ENCODE measurements at regions not wholly inside any gene's neighbourhood (a gene's known extent, or its start where the extent isn't known, plus 50 kb on each side); places are given as distances from the start of the nearest gene placed in this dataset.

- no peaks in the 10 kb centered on the region for H3K36me3 Mint-ChIP-seq (ENCODE audit: insufficient read depth)
- TF ChIP-seq CTCF (IDR thresholded peaks at IDR 0.05; ENCODE audit: unreplicated experiment): no peak
- no peaks in the 10 kb centered on the region for H3K4me1 Mint-ChIP-seq (ENCODE audit: low read depth)
- no peaks in the 10 kb centered on the region for H3K27me3 Mint-ChIP-seq
- no peaks in the 10 kb centered on the region for H3K9me3 Mint-ChIP-seq (ENCODE audit: low read depth)
- no peak overlapping the region for H3K27ac Mint-ChIP-seq
- H3K4me3 Mint-ChIP-seq (ENCODE audit: low read depth): no peak overlapping the region
- DNase-seq (ENCODE audit: low spot score, unreplicated experiment): no peak
Observed at GRCh38 chr7:10799475-10799874, 174.2 kb upstream of the PHF14 start.

- DNase-seq (ENCODE audit: low spot score, unreplicated experiment): no peak
- Mint-ChIP-seq H3K4me3 (ENCODE audit: low read depth) (no peak overlapping the region), H3K27me3 (no peaks in the 10 kb centered on the region), H3K4me1 (ENCODE audit: low read depth) (no peaks in the 10 kb centered on the region), H3K27ac (no peak overlapping the region), H3K9me3 (ENCODE audit: low read depth) (no peaks in the 10 kb centered on the region), H3K36me3 (ENCODE audit: insufficient read depth) (no peaks in the 10 kb centered on the region)
- no peak for TF ChIP-seq CTCF (IDR thresholded peaks at IDR 0.05; ENCODE audit: unreplicated experiment)
Observed at GRCh38 chr7:10802011-10802410, 171.7 kb upstream of the PHF14 start.

GRCh38 chr7:10802526-10802925 lies 171.1 kb upstream of the PHF14 start:
- H3K9me3 Mint-ChIP-seq (ENCODE audit: low read depth): no peaks in the 10 kb centered on the region
- H3K36me3 Mint-ChIP-seq (ENCODE audit: insufficient read depth): no peaks in the 10 kb centered on the region
- no peaks in the 10 kb centered on the region for H3K27me3 Mint-ChIP-seq
- no peak for TF ChIP-seq CTCF (IDR thresholded peaks at IDR 0.05; ENCODE audit: unreplicated experiment)
- H3K4me3 Mint-ChIP-seq (ENCODE audit: low read depth): no peak overlapping the region
- H3K27ac Mint-ChIP-seq: no peak overlapping the region
- no peak for DNase-seq (ENCODE audit: low spot score, unreplicated experiment)
- H3K4me1 Mint-ChIP-seq (ENCODE audit: low read depth): no peaks in the 10 kb centered on the region

- no peak for DNase-seq (ENCODE audit: low spot score, unreplicated experiment)
- Mint-ChIP-seq H3K36me3 (ENCODE audit: insufficient read depth) (no peaks in the 10 kb centered on the region), H3K9me3 (ENCODE audit: low read depth) (no peaks in the 10 kb centered on the region), H3K4me3 (ENCODE audit: low read depth) (no peak overlapping the region), H3K4me1 (ENCODE audit: low read depth) (no peaks in the 10 kb centered on the region), H3K27me3 (no peaks in the 10 kb centered on the region), H3K27ac (no peak overlapping the region)
- TF ChIP-seq CTCF (IDR thresholded peaks at IDR 0.05; ENCODE audit: unreplicated experiment): no peak
Observed at GRCh38 chr7:10803720-10804119, 170.0 kb upstream of the PHF14 start.

- H3K36me3 Mint-ChIP-seq (ENCODE audit: insufficient read depth): no peaks in the 10 kb centered on the region
- no peak overlapping the region for H3K27ac Mint-ChIP-seq
- H3K4me1 Mint-ChIP-seq (ENCODE audit: low read depth): no peaks in the 10 kb centered on the region
- H3K4me3 Mint-ChIP-seq (ENCODE audit: low read depth): no peak overlapping the region
- no peaks in the 10 kb centered on the region for H3K9me3 Mint-ChIP-seq (ENCODE audit: low read depth)
- no peaks in the 10 kb centered on the region for H3K27me3 Mint-ChIP-seq
- no peak for DNase-seq (ENCODE audit: low spot score, unreplicated experiment)
- no peak for TF ChIP-seq CTCF (IDR thresholded peaks at IDR 0.05; ENCODE audit: unreplicated experiment)
Observed at GRCh38 chr7:10804770-10805169, 168.9 kb upstream of the PHF14 start.
